ENCODE measurements at regions not wholly inside any gene's neighbourhood (a gene's known extent, or its start where the extent isn't known, plus 50 kb on each side); places are given as distances from the start of the nearest gene placed in this dataset.

GRCh38 chr3:104555728-104556127 is 811.0 kb upstream of the ALCAM start:
- TF ChIP-seq, protein P1, sequence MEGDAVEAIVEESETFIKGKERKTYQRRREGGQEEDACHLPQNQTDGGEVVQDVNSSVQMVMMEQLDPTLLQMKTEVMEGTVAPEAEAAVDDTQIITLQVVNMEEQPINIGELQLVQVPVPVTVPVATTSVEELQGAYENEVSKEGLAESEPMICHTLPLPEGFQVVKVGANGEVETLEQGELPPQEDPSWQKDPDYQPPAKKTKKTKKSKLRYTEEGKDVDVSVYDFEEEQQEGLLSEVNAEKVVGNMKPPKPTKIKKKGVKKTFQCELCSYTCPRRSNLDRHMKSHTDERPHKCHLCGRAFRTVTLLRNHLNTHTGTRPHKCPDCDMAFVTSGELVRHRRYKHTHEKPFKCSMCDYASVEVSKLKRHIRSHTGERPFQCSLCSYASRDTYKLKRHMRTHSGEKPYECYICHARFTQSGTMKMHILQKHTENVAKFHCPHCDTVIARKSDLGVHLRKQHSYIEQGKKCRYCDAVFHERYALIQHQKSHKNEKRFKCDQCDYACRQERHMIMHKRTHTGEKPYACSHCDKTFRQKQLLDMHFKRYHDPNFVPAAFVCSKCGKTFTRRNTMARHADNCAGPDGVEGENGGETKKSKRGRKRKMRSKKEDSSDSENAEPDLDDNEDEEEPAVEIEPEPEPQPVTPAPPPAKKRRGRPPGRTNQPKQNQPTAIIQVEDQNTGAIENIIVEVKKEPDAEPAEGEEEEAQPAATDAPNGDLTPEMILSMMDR (IDR thresholded peaks at IDR 0.05; ENCODE audit: poor library complexity, severe bottlenecking): no peak
- TF ChIP-seq REST (IDR thresholded peaks at IDR 0.05; ENCODE audit: borderline replicate concordance): no peak
- no peak for TF ChIP-seq EP300 (conservative IDR thresholded peaks at IDR 0.05; ENCODE audit: poor library complexity, severe bottlenecking)
- no peak for TF ChIP-seq POLR2AphosphoS5 (IDR thresholded peaks at IDR 0.05)
- TF ChIP-seq EZH2 (IDR thresholded peaks at IDR 0.05; ENCODE audit: borderline replicate concordance, insufficient read depth, low read length, poor library complexity, severe bottlenecking): no peak
- TF ChIP-seq MXI1 (conservative IDR thresholded peaks at IDR 0.05; ENCODE audit: poor library complexity, severe bottlenecking): no peak
- no peak for TF ChIP-seq TAF1 (IDR thresholded peaks at IDR 0.05; ENCODE audit: low read depth)
- TF ChIP-seq RAD21 (conservative IDR thresholded peaks at IDR 0.05): no peak
- no peak for TF ChIP-seq SMC3 (conservative IDR thresholded peaks at IDR 0.05; ENCODE audit: poor library complexity)
